HCT116 (cell line): ENCODE measurements at regions not wholly inside any gene's neighbourhood (a gene's known extent, or its start where the extent isn't known, plus 50 kb on each side); places are given as distances from the start of the nearest gene placed in this dataset.

Source experiments
- ATAC-seq: fragments of 200-7000 bp; cut with Tn5 transposase; 2 replicates; pipeline ENCODE4 v1.9.1; 2020; ENCODE audit warnings: mild to moderate bottlenecking, moderate library complexity
- BruUV-seq: library from RNA; stranded (reverse); fragments of 400-500 nt; replicated peaks from 2 replicates; lab custom pipeline; 2021; lab: Mats Ljungman, UMichigan
- CTCF ChIA-PET: fragments of 300-600 bp; sonication (Branson Sonifier 250); formaldehyde crosslinking; loops from one replicate; lab custom pipeline; 2021; ENCODE audit warnings: antibody characterized with exemption; lab: Charles Lee
- POLR2A ChIA-PET: fragments of 300-600, 350-600 bp; sonication (Branson Sonifier 250); formaldehyde crosslinking; loops from one replicate; lab custom pipeline; 2021; ENCODE audit warnings: antibody characterized with exemption; lab: Charles Lee
- RAD21 ChIA-PET, 2 experiments: fragments of 300-600 bp; sonication (Branson Sonifier 250); formaldehyde crosslinking; loops; one replicate each; lab custom pipeline; 2023; ENCODE audit warnings: low total read pairs in 2 of 2; ENCODE audit not compliant: uncharacterized antibody in 2 of 2, unreplicated experiment in 2 of 2, low non-redundant PET in 1 of 2; lab: Charles Lee
- DNase-seq: peaks from one replicate; pipeline ENCODE4 v3.0.0-alpha.2; 2010; ENCODE audit warnings: low read depth, low spot score
- H2AFZ ChIP-seq: fragments of 200-600 bp; shearing (Covaris generic), sonication (generic); 2 replicates; pipeline ENCODE4 v1.6.1; 2017; ENCODE audit warnings: low read depth, mixed run types, mixed read lengths, antibody characterized with exemption, low read length; ENCODE audit not compliant: poor library complexity, severe bottlenecking
- H3K27ac ChIP-seq: 2 replicates; pipeline ENCODE4 v1.5.1; 2012; ENCODE audit warnings: low read depth, low read length
- H3K27me3 ChIP-seq: fragments of 200-600 bp; sonication (generic); 2 replicates; pipeline ENCODE4 v1.6.1; 2016; ENCODE audit warnings: mixed run types, low read length, mixed read lengths; ENCODE audit not compliant: insufficient read depth
- H3K36me3 ChIP-seq, 2 experiments: fragments of 200-500 bp in 1 of 2; fragments of 200-600 bp in 1 of 2; sonication (Bioruptor generic) in 1 of 2; sonication (generic) in 1 of 2; 2 replicates each; pipeline versions ENCODE4 v1.5.1 to v1.6.1; 2014 to 2016; ENCODE audit warnings: low read length in 2 of 2, inconsistent platforms in 1 of 2, mixed read lengths in 1 of 2, mixed run types in 1 of 2; ENCODE audit not compliant: insufficient read depth in 2 of 2, control insufficient read depth in 1 of 2
- H3K4me1 ChIP-seq, 2 experiments: fragments of 200-600 bp in 1 of 2; sonication (generic) in 1 of 2; 2 replicates each; pipeline versions ENCODE4 v1.5.1 to v1.6.1; 2012 to 2017; ENCODE audit warnings: low read length in 2 of 2, inconsistent platforms in 1 of 2, mild to moderate bottlenecking in 1 of 2, mixed read lengths in 1 of 2, mixed run types in 1 of 2, moderate library complexity in 1 of 2; ENCODE audit not compliant: insufficient read depth in 2 of 2, control insufficient read depth in 1 of 2
- H3K4me2 ChIP-seq: fragments of 200-600 bp; sonication (generic); 2 replicates; pipeline ENCODE4 v1.6.1; 2017; ENCODE audit warnings: mixed run types, low read length, mixed read lengths
- H3K4me3 ChIP-seq, 2 experiments: fragments of 200-600 bp in 1 of 2; sonication (generic) in 1 of 2; replicated peaks in 1 of 2; 2 replicates each; pipeline ENCODE4 v1.5.1; 2011 to 2016; ENCODE audit warnings: low read length in 2 of 2, control low read depth in 1 of 2, low read depth in 1 of 2, mild to moderate bottlenecking in 1 of 2, mixed read lengths in 1 of 2, mixed run types in 1 of 2
- H3K79me2 ChIP-seq: fragments of 200-600 bp; sonication (generic); 2 replicates; pipeline ENCODE4 v1.6.1; 2017; ENCODE audit warnings: mild to moderate bottlenecking, mixed run types, low read length, moderate library complexity, mixed read lengths; ENCODE audit not compliant: insufficient read depth
- H3K9ac ChIP-seq: fragments of 200-600 bp; sonication (generic); 2 replicates; pipeline ENCODE4 v1.6.1; 2016; ENCODE audit warnings: low read length, mixed read lengths
- H3K9me2 ChIP-seq: fragments of 200-600 bp; sonication (generic), shearing (Covaris generic); 2 replicates; pipeline ENCODE4 v1.6.1; 2017; ENCODE audit warnings: mixed run types, mild to moderate bottlenecking, moderate library complexity; ENCODE audit not compliant: insufficient read depth
- H3K9me3 ChIP-seq, 2 experiments: fragments of 200-500 bp in 1 of 2; fragments of 200-600 bp in 1 of 2; sonication (Bioruptor generic) in 1 of 2; sonication (generic) in 1 of 2; 2 replicates each; pipeline ENCODE4 v1.6.1; 2014 to 2017; ENCODE audit warnings: low read length in 2 of 2, mixed read lengths in 2 of 2, inconsistent platforms in 1 of 2, low read depth in 1 of 2, mild to moderate bottlenecking in 1 of 2, mixed run types in 1 of 2, moderate library complexity in 1 of 2; ENCODE audit not compliant: control insufficient read depth in 1 of 2, insufficient read depth in 1 of 2
- H4K20me1 ChIP-seq: fragments of 200-600 bp; sonication (generic), shearing (Covaris generic); 2 replicates; pipeline ENCODE4 v1.6.1; 2017; ENCODE audit warnings: mixed run types, mild to moderate bottlenecking, moderate library complexity; ENCODE audit not compliant: insufficient read depth
- EGR1 ChIP-seq: IDR thresholded peaks from 2 replicates; pipeline ENCODE4 v1.6.1; 2012; ENCODE audit warnings: low read depth
- ELF1 ChIP-seq: IDR thresholded peaks from 2 replicates; pipeline ENCODE4 v1.6.1; 2012; ENCODE audit warnings: low read depth, borderline replicate concordance
- EZH2 ChIP-seq: fragments of 200-600 bp; sonication (generic); IDR thresholded peaks from 2 replicates; pipeline ENCODE4 v1.6.1; 2017; ENCODE audit warnings: antibody characterized with exemption, mixed run types
- JUND ChIP-seq: IDR thresholded peaks from 2 replicates; pipeline ENCODE4 v1.6.1; 2012
- MAX ChIP-seq: IDR thresholded peaks from 2 replicates; pipeline ENCODE4 v1.6.1; 2012
- RAD21 ChIP-seq: IDR thresholded peaks from 2 replicates; pipeline ENCODE4 v1.6.1; 2012; ENCODE audit warnings: low read depth, mild to moderate bottlenecking
- SIN3A ChIP-seq: IDR thresholded peaks from 2 replicates; pipeline ENCODE4 v1.6.1; 2012; ENCODE audit warnings: low read depth
- TCF7L2 ChIP-seq: IDR thresholded peaks from 2 replicates; pipeline ENCODE4 v1.7.0; 2011; ENCODE audit warnings: borderline replicate concordance, inconsistent platforms; ENCODE audit not compliant: insufficient read depth, insufficient read length; ENCODE audit errors: extremely low read depth
- YY1 ChIP-seq: IDR thresholded peaks from 2 replicates; pipeline ENCODE4 v1.6.1; 2011; ENCODE audit warnings: low read length, low read depth, moderate library complexity, mild to moderate bottlenecking; ENCODE audit not compliant: insufficient replicate concordance; ENCODE audit errors: extremely low read depth
- ZFX ChIP-seq: fragments of 450-650 bp; IDR thresholded peaks from 2 replicates; pipeline ENCODE4 v1.6.1; 2017
- ZNF274 ChIP-seq: fragments of 200-500 bp; sonication (Bioruptor generic); IDR thresholded peaks from 2 replicates; pipeline ENCODE4 v1.6.1; 2014; ENCODE audit warnings: mild to moderate bottlenecking, low read depth, low read length, inconsistent platforms
- intact Hi-C: fragments of 100-400 bp; cut with micrococcal nuclease; formaldehyde crosslinking; loops from 2 replicates; pipeline ENCODE4 v1.10.0; 2022
- TF ChIP-seq, protein P1 (sequence below): IDR thresholded peaks from 2 replicates; pipeline ENCODE4 v1.6.1; 2012; ENCODE audit warnings: low read depth

GRCh38 chr3:139104062-139104461 is 59.4 kb upstream of the PRR23C start:
- TF ChIP-seq SIN3A (no peak), EGR1 (no peak), ZNF274 (no peak), EZH2 (no peak), ELF1 (no peak), JUND (no peak), YY1 (no peak), MAX (no peak), ZFX (no peak), RAD21 (no peak), TCF7L2 (no peak)
- TF ChIP-seq, protein P1, sequence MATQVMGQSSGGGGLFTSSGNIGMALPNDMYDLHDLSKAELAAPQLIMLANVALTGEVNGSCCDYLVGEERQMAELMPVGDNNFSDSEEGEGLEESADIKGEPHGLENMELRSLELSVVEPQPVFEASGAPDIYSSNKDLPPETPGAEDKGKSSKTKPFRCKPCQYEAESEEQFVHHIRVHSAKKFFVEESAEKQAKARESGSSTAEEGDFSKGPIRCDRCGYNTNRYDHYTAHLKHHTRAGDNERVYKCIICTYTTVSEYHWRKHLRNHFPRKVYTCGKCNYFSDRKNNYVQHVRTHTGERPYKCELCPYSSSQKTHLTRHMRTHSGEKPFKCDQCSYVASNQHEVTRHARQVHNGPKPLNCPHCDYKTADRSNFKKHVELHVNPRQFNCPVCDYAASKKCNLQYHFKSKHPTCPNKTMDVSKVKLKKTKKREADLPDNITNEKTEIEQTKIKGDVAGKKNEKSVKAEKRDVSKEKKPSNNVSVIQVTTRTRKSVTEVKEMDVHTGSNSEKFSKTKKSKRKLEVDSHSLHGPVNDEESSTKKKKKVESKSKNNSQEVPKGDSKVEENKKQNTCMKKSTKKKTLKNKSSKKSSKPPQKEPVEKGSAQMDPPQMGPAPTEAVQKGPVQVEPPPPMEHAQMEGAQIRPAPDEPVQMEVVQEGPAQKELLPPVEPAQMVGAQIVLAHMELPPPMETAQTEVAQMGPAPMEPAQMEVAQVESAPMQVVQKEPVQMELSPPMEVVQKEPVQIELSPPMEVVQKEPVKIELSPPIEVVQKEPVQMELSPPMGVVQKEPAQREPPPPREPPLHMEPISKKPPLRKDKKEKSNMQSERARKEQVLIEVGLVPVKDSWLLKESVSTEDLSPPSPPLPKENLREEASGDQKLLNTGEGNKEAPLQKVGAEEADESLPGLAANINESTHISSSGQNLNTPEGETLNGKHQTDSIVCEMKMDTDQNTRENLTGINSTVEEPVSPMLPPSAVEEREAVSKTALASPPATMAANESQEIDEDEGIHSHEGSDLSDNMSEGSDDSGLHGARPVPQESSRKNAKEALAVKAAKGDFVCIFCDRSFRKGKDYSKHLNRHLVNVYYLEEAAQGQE = no peak
- intact Hi-C loops = no loop called here
- Histone ChIP-seq H3K9me3 (no peaks in the 10 kb centered on the region), H3K27ac (no peak overlapping the region), H3K79me2 (no peaks in the 10 kb centered on the region), H4K20me1 (no peaks in the 10 kb centered on the region), H3K4me2 (no peak overlapping the region), H3K36me3 (no peaks in the 10 kb centered on the region), H3K9me2 (no peaks in the 10 kb centered on the region), H3K4me3 (no peak overlapping the region), H3K27me3 (no peaks in the 10 kb centered on the region), H2AFZ (no peak overlapping the region), H3K9ac (no peak overlapping the region), H3K4me1 (no peaks in the 10 kb centered on the region)
- no TSS peak for BruUV-seq
- POLR2A ChIA-PET = no interaction called here
- no peak for ATAC-seq
- no peak for DNase-seq
- CTCF ChIA-PET = interaction anchor here (1.1 kb wide), 1 partner anchor 9 kb away, joined by 5 read pairs; no protein-coding TSS in a partner anchor
- RAD21 ChIA-PET = no interaction called here
